ENCODE measurements at regions not wholly inside any gene's neighbourhood (a gene's known extent, or its start where the extent isn't known, plus 50 kb on each side); places are given as distances from the start of the nearest gene placed in this dataset.

- TF ChIP-seq CTCF (IDR thresholded peaks at IDR 0.05) (no peak), EZH2 (IDR thresholded peaks at IDR 0.05; ENCODE audit: borderline replicate concordance, insufficient read depth, low read depth, low read length, poor library complexity, severe bottlenecking) (no peak)
These were observed 289.9 kb upstream of the PRR20A start for GRCh38 chr13:56850852-56851251.

Data from B cell (primary cell).